Fibroblast of lung (primary cell): ENCODE measurements at regions not wholly inside any gene's neighbourhood (a gene's known extent, or its start where the extent isn't known, plus 50 kb on each side); places are given as distances from the start of the nearest gene placed in this dataset.

Experiments
- DNase-seq, 2 donors: peaks; one replicate each; pipeline versions ENCODE4 v3.0.0 to v3.0.0-alpha.2; 2010; ENCODE audit warnings: low read depth in 2 of 2
- H2AFZ ChIP-seq: 2 replicates; pipeline ENCODE4 v1.5.1; 2012; ENCODE audit warnings: low read length, control low read depth, inconsistent platforms
- H3K27ac ChIP-seq: 2 replicates; pipeline ENCODE4 v1.5.1; 2011; ENCODE audit warnings: low read length, control low read depth; ENCODE audit not compliant: insufficient read depth
- H3K27me3 ChIP-seq: 2 replicates; pipeline ENCODE4 v1.5.1; 2011; ENCODE audit warnings: mild to moderate bottlenecking, low read length; ENCODE audit not compliant: control insufficient read depth, insufficient read depth
- H3K36me3 ChIP-seq: 2 replicates; pipeline ENCODE4 v1.5.1; 2011; ENCODE audit warnings: low read length; ENCODE audit not compliant: control insufficient read depth, insufficient read depth
- H3K4me1 ChIP-seq: 2 replicates; pipeline ENCODE4 v1.5.1; 2011; ENCODE audit warnings: low read length; ENCODE audit not compliant: control insufficient read depth, insufficient read depth; ENCODE audit errors: extremely low read depth
- H3K4me2 ChIP-seq: 2 replicates; pipeline ENCODE4 v1.5.1; 2011; ENCODE audit warnings: low read length, control low read depth; ENCODE audit not compliant: insufficient read depth; ENCODE audit errors: extremely low read depth
- H3K4me3 ChIP-seq, 4 experiments: fragments of 200-600 bp in 1 of 4; sonication (generic) in 1 of 4; replicated peaks in 1 of 4; 2 replicates each; pipeline ENCODE4 v1.5.1; 2011 to 2016; ENCODE audit warnings: low read length in 4 of 4, low read depth in 3 of 4, mild to moderate bottlenecking in 3 of 4, control low read depth in 2 of 4, inconsistent platforms in 1 of 4, mixed read lengths in 1 of 4; ENCODE audit not compliant: insufficient read depth in 1 of 4; ENCODE audit errors: control extremely low read depth in 1 of 4
- H3K79me2 ChIP-seq: 2 replicates; pipeline ENCODE4 v1.5.1; 2012; ENCODE audit warnings: mild to moderate bottlenecking, low read length, inconsistent platforms; ENCODE audit not compliant: control insufficient read depth, insufficient read depth
- H3K9ac ChIP-seq: 2 replicates; pipeline ENCODE4 v1.5.1; 2011; ENCODE audit warnings: mild to moderate bottlenecking, low read length, control low read depth; ENCODE audit not compliant: insufficient read depth
- H3K9me3 ChIP-seq: 2 replicates; pipeline ENCODE4 v1.5.1; 2012; ENCODE audit warnings: low read depth, low read length; ENCODE audit not compliant: control insufficient read depth, insufficient read depth
- H4K20me1 ChIP-seq: 2 replicates; pipeline ENCODE4 v1.5.1; 2011; ENCODE audit warnings: low read length; ENCODE audit not compliant: control insufficient read depth, insufficient read depth; ENCODE audit errors: extremely low read depth
- EZH2 ChIP-seq: IDR thresholded peaks from 2 replicates; pipeline ENCODE4 v1.5.1; 2012; ENCODE audit warnings: low read length, control low read depth, mild to moderate bottlenecking; ENCODE audit errors: missing control alignments
- TF ChIP-seq, protein P1 (sequence below), 2 donors: IDR thresholded peaks in 1 of 2; conservative IDR thresholded peaks in 1 of 2; 1 replicate in 1 of 2; 2 replicates in 1 of 2; pipeline ENCODE4 v1.5.1; 2011 to 2012; ENCODE audit warnings: low read length in 2 of 2, control low read depth in 1 of 2, inconsistent platforms in 1 of 2, low read depth in 1 of 2, mild to moderate bottlenecking in 1 of 2

DNA sequence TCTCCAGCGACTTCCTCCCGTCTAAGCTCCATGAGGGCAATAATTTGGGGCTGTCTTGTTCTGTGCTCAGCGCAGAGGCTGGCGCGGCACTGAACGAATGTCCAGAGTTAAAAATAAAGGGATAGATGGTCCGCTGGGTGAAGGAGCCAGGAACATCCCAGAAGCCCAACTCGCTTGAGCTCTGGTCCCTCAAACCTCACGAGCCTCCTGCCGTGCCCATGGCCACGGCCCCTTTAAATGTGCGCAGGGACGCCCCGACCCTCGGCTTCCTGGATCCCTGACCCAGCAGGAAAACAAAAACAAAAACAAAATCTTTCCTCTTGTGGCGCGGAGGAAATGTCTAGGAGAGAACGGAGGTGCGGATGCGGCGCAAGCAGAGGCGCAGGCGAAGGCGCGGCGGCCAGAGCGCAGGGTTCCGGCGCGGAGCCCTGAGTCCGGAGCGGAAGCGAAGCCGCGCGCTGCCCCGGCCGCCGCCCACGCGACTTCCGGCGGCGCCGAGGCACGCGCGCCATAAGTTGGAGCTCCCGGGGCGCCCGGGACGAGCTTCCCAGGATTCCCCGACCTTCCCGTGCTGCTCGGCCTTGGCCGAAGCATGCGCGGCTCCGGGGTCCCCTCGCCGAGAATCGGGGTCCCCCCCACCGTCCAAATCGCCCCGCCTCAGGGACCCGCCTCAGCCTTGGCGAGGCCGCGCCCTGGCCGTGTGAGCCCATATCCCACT lies 52.9 kb upstream of the WNT7A start:
- Histone ChIP-seq H3K4me1 (no peaks in the 10 kb centered on the region), H4K20me1 (no peaks in the 10 kb centered on the region), H2AFZ (no peak overlapping the region), H3K36me3 (no peaks in the 10 kb centered on the region), H3K27ac (no peak overlapping the region), H3K9me3 (no peaks in the 10 kb centered on the region), H3K9ac (no peak overlapping the region), H3K4me2 (no peak overlapping the region), H3K79me2 (no peaks in the 10 kb centered on the region), H3K27me3 (no peaks in the 10 kb centered on the region), H3K4me3 (no peak overlapping the region)
- no peak for DNase-seq
- TF ChIP-seq, protein P1, sequence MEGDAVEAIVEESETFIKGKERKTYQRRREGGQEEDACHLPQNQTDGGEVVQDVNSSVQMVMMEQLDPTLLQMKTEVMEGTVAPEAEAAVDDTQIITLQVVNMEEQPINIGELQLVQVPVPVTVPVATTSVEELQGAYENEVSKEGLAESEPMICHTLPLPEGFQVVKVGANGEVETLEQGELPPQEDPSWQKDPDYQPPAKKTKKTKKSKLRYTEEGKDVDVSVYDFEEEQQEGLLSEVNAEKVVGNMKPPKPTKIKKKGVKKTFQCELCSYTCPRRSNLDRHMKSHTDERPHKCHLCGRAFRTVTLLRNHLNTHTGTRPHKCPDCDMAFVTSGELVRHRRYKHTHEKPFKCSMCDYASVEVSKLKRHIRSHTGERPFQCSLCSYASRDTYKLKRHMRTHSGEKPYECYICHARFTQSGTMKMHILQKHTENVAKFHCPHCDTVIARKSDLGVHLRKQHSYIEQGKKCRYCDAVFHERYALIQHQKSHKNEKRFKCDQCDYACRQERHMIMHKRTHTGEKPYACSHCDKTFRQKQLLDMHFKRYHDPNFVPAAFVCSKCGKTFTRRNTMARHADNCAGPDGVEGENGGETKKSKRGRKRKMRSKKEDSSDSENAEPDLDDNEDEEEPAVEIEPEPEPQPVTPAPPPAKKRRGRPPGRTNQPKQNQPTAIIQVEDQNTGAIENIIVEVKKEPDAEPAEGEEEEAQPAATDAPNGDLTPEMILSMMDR (conservative IDR thresholded peaks at IDR 0.05 in 1 of 2, IDR thresholded peaks at IDR 0.05 in 1 of 2; ENCODE audit: low read depth in 1 of 2, low read length in 2 of 2), result no peak
- TF ChIP-seq EZH2, result no peak

- Histone ChIP-seq H3K79me2 (no peaks in the 10 kb centered on the region), H3K4me2 (no peak overlapping the region), H3K4me1 (no peaks in the 10 kb centered on the region), H3K9me3 (no peaks in the 10 kb centered on the region), H3K4me3 (no peak overlapping the region), H3K27ac (no peak overlapping the region), H3K27me3 (no peaks in the 10 kb centered on the region), H4K20me1 (no peaks in the 10 kb centered on the region), H3K36me3 (no peaks in the 10 kb centered on the region), H2AFZ (no peak overlapping the region), H3K9ac (no peak overlapping the region)
- DNase-seq, result no peak
- TF ChIP-seq, protein P1 (conservative IDR thresholded peaks at IDR 0.05 in 1 of 2, IDR thresholded peaks at IDR 0.05 in 1 of 2; ENCODE audit: low read depth in 1 of 2, low read length in 2 of 2), result no peak
- no peak for TF ChIP-seq EZH2
Observed at GRCh38 chr3:13931172-13931571, 51.3 kb upstream of the WNT7A start.
